HG03469 (cell line): ENCODE measurements at regions not wholly inside any gene's neighbourhood (a gene's known extent, or its start where the extent isn't known, plus 50 kb on each side); places are given as distances from the start of the nearest gene placed in this dataset.

ENCODE experiments used
- ATAC-seq: cut with Tn5 transposase; IDR thresholded peaks from one replicate; pipeline ENCODE4 v1.9.1; 2021; ENCODE audit warnings: mild to moderate bottlenecking, moderate library complexity, moderate number of reproducible peaks; ENCODE audit not compliant: unreplicated experiment

GRCh38 chr6:140319209-140319608 is 944.8 kb upstream of the CITED2 start:
- ATAC-seq = peak; percentile 83

GRCh38 chr6:140318408-140318807 is 944.0 kb upstream of the CITED2 start:
- ATAC-seq = no peak

GRCh38 chr6:140317950-140318349 is 943.5 kb upstream of the CITED2 start:
- no peak for ATAC-seq

GRCh38 chr6:140316966-140317365 is 942.5 kb upstream of the CITED2 start:
- no peak for ATAC-seq

- ATAC-seq = no peak
Measured at GRCh38 chr6:140314682-140315081, 940.2 kb upstream of the CITED2 start.

DNA sequence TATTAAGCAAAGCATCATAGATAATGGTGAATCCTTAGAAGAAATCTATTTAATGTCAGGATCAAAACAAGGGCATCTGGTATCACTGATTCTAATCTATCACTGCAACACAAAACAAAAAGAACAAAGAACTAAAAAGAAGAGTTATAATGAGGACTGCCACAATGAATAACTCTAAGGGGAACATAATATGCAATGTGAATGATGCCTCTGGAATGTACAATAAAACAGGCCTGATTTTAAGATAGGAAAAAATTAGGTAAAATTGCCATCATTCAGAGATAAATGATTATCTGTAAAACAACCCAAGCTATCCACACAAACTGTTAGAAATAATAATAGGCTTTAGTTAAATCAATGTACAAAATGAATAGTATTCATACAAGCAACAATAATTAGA is 936.7 kb upstream of the CITED2 start:
- ATAC-seq = no peak

DNA sequence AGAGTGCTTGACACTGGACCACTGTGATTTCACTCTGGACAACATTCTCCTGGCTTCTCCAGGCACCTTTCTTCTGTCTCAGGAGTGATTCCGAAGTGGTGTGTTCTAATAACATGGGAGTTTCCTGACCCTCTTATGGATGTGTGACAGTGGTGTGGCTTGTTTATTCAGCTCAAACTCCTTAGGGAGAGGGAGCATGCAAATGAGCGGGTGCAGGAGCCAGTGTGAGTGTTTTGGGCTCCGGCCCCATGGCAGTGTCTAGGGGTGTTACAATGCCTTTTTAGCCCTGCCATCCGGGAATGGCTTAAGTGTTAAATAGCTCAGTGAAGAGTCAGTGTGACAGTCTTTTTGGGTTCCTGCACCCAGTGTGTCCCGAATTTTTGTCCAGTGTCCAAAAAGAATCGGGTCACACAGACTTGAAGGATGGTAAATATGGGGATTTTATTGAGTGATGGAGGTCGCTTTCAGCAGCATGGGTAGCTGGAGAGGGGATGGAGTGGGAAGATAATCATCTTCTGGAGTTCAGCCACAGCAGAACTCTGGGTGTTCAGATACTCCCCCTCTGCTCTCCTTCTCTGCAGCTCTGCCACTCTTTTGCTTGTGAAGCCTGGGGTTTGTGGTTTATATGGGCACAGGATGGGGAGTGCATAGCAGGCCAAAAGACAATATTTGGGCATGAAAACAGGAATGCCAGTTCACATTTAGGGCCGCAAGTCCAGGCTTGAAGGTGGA is 928.9 kb upstream of the CITED2 start:
- no peak for ATAC-seq

DNA sequence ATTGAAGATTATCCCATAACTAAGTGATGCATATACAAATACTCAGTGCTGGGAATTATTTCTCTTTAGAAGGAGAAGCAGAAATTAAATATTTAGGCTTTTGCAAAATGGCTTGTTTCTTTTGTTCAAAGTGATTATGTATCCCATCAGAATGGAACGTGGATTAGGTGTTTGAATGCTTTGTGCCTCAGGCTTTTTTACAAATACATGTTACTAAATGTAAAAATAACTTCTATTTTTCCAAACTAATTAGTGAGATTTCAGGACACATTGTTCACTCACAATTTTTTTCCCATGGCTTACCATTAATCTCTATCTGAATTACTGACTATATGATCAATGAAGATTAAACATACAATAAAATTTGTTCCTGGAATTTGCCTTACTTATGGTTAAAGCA is 925.9 kb upstream of the CITED2 start:
- no peak for ATAC-seq

GRCh38 chr6:140289186-140289585 is 914.7 kb upstream of the CITED2 start:
- no peak for ATAC-seq

DNA sequence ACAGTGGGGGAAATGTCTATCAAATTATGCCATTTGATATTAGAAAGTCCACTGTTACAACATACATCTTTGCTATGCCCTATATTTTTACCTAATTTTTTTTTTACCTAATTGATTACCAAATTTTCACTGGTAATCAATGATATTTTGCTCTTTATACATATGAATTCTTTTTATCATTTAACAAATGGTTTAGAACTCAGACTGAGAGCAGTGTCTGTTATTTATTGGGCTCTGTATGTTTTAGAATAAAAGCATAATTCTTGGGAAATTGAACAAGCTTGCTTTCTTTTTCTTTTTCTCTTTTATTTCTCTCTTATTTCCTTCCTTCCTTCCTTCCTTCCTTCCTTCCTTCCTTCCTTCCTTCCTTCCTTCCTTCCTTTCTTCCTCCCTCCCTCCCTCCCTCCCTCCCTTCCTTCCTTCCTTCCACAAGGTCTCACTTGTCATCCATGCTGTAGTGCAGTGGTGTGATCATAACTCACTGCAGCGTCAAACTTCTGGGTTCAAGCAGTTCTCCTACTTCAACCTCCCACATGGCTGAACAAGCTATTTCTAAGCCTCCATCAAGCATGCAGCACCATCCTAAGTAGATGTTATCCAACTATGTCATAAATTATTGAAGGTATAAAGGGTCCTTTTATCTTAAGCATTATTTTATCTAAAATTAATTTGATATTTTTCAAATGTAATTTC is 911.7 kb upstream of the CITED2 start:
- ATAC-seq = no peak

DNA sequence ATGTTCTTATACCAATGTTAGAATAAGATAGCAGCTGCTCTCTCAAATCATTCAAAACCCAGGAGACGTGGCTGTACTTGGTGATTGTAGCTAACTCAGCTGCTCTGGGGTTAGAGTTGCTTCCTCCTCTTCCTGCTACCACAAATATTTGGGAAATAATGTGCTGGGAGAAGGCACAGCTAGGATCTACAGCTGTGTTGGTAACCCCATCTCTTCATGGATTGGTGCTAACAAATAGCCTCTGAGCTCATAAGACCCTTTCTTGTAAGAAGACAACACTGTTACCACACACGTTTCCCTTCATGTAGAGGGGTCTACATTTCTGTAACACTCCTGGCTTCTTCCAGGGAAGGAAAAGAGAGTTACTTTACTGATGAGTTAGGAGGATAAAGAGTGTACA is 911.0 kb upstream of the CITED2 start:
- ATAC-seq = no peak

DNA sequence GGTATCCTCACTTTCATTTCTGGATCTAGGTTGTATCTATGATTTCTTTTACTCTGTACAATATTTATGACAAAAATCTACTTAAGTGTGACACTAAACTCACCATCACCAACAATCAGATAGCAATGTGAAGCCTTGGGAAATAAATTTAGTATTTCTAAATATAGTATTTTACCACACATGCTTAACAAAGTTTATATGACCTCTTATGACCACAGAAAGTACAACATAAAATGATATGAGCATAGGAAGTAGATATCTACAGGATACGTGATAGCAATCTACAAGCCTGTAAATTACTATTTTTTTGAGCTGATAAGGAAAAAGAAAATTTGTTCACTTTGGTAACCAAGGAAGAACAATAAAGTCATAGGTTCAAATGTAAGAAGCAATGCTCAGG is 910.4 kb upstream of the CITED2 start:
- no peak for ATAC-seq

- ATAC-seq = no peak
Measured at GRCh38 chr6:140283197-140283596, 908.7 kb upstream of the CITED2 start.

DNA sequence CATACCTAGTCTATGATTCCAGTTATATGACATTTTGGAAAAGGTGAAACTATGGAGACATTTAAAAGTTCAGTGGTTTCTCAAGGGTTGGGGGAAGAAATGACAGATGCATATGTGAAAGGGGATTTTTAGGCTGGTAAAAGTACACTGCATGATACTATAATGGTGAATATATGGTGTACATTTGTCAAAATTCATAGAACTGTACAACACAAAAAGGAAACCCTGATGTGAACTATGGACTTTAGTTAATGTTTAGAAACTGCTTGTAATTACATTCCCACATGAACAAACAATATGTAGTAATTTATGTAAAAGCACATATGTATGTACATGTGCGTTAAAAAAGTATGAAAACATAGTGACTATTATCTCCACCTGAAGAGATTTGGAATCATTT is 907.3 kb upstream of the CITED2 start:
- ATAC-seq = no peak

DNA sequence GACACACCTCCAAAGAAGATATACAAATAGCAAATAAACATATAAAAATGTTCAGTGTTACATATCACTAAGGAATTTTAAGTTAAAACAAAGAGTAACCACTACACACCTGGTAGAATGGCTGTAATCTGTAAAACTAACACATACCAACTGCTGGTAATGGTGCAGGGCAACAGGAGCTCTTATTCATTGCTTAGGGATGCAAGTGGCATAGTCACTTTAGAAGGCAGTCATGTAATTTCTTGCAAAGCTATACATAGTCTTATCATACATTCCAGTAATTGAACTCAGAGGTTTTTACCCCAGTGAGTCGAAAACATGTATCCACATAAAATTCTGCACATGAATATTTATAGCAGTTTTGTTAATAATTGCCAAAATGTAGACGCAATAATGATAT is 906.8 kb upstream of the CITED2 start:
- no peak for ATAC-seq

GRCh38 chr6:140276719-140277118 is 902.3 kb upstream of the CITED2 start:
- ATAC-seq = no peak

DNA sequence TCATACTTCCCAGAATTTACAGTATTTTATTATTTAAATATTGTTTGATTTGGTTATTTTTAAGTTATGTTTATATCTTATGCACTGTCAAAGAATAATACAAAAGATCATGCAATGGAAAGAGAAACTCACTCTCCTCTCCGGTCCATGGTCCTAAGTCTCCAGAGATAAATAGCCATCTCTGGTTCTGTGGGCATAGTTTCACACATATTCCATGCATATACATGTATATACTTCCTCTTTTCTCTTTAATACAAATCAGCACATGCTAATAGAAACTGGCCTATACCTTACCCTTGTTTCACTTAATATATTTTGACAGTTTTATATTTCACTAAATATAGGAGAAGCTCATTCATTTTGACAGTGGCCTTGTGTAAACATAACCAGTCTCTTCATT is 901.7 kb upstream of the CITED2 start:
- no peak for ATAC-seq

DNA sequence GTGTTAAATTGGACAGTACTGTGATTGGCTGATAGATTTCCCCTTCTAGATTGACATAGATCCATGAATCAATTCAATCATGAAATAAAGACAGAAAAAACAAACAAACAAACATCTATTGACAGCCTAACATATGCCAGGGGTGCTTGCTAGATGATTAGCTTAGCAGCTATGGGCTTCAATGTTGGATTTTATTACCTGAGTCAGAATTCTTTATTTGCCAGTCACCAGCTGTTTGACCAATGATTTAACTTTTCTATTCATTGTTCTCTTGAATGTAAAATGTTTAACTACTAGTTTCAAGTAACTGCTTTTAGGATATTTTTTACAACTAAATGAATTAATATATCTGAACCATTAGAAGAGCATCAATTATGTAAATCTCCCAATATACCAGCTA is 901.3 kb upstream of the CITED2 start:
- ATAC-seq = no peak

- ATAC-seq = no peak
Measured at GRCh38 chr6:140274548-140274947, 900.1 kb upstream of the CITED2 start.

- peak; percentile 99 for ATAC-seq
Measured at GRCh38 chr6:140271759-140272377, 897.4 kb upstream of the CITED2 start.

- ATAC-seq = no peak
Measured at GRCh38 chr6:140269591-140270165, 895.2 kb upstream of the CITED2 start.

GRCh38 chr6:140264431-140264830 is 890.0 kb upstream of the CITED2 start:
- ATAC-seq = no peak
